Hematopoietic multipotent progenitor cell treated with erythropoietin and hydrocortisone succinate and interleukin-3 and kit ligand, for 6 days (in vitro differentiated cells): ENCODE measurements at regions not wholly inside any gene's neighbourhood (a gene's known extent, or its start where the extent isn't known, plus 50 kb on each side); places are given as distances from the start of the nearest gene placed in this dataset.
A peak's percentile ranks its signal among the peaks of the same experiment; 100 is the strongest.
"Not testable (repeated sequence)": the region's sequence is repeated elsewhere in the genome, so short reads cannot be mapped to it uniquely, and the experiment has no call there.

Experiments used
- DNase-seq: peaks from one replicate; pipeline ENCODE4 v3.0.0-alpha.2; 2015

GRCh38 chr12:54799966-54800365, 54.4 kb upstream of the MUCL1 start:
- not testable (repeated sequence) for DNase-seq

- DNase-seq, result no peak
Measured at GRCh38 chr12:54798651-54799050, 55.7 kb upstream of the MUCL1 start.

GRCh38 chr12:54796991-54797390, 57.3 kb upstream of the MUCL1 start:
- no peak for DNase-seq

GRCh38 chr12:54795644-54796043, 58.7 kb upstream of the MUCL1 start:
- DNase-seq, result no peak

GRCh38 chr12:54786081-54786480, 68.2 kb upstream of the MUCL1 start:
- no peak for DNase-seq

GRCh38 chr12:54784115-54784514, 70.2 kb upstream of the MUCL1 start:
- DNase-seq, result no peak

- not testable (repeated sequence) for DNase-seq
Measured at GRCh38 chr12:54777031-54777430, 77.3 kb upstream of the MUCL1 start.

GRCh38 chr12:54773593-54773992, 80.7 kb upstream of the MUCL1 start:
- DNase-seq, result no peak

- peak; percentile 16 for DNase-seq
Measured at GRCh38 chr12:54765652-54766051, 88.7 kb upstream of the MUCL1 start.

- no peak for DNase-seq
Measured at GRCh38 chr12:54762390-54762789, 91.9 kb upstream of the MUCL1 start.

GRCh38 chr12:54759751-54760150, 94.6 kb upstream of the MUCL1 start:
- DNase-seq, result peak; percentile 79

- no peak for DNase-seq
Measured at GRCh38 chr12:54751493-54751892, 102.8 kb upstream of the MUCL1 start.

GRCh38 chr12:54749191-54749818, 101.1 kb upstream of the DCD start:
- peak; percentile 87 for DNase-seq

- no peak for DNase-seq
Measured at GRCh38 chr12:54744590-54744989, 96.4 kb upstream of the DCD start.

- DNase-seq, result no peak
Measured at GRCh38 chr12:54740882-54741281, 92.7 kb upstream of the DCD start.

GRCh38 chr12:54736549-54736948, 88.4 kb upstream of the DCD start:
- DNase-seq, result no peak

GRCh38 chr12:54734196-54734950, 86.2 kb upstream of the DCD start:
- DNase-seq, result no peak

- DNase-seq, result peak; percentile 68
Measured at GRCh38 chr12:54725233-54725843, 77.2 kb upstream of the DCD start.

- DNase-seq, result peak; percentile 71
Measured at GRCh38 chr12:54723379-54724256, 75.5 kb upstream of the DCD start.

- DNase-seq, result no peak
Measured at GRCh38 chr12:54721312-54721711, 73.1 kb upstream of the DCD start.

- no peak for DNase-seq
Measured at GRCh38 chr12:54719691-54720090, 71.5 kb upstream of the DCD start.

GRCh38 chr12:54716261-54716660, 68.1 kb upstream of the DCD start:
- DNase-seq, result peak; percentile 23

GRCh38 chr12:54713876-54714275, 65.7 kb upstream of the DCD start:
- DNase-seq, result not testable (repeated sequence)
